Body of pancreas (tissue), 4 donors: ENCODE measurements at regions not wholly inside any gene's neighbourhood (a gene's known extent, or its start where the extent isn't known, plus 50 kb on each side); places are given as distances from the start of the nearest gene placed in this dataset.
"Not testable (repeated sequence)": the region's sequence is repeated elsewhere in the genome, so short reads cannot be mapped to it uniquely, and the experiment has no call there.

Experiments
- ATAC-seq: fragments of 150-250 bp; one replicate; pipeline ENCODE4 v1.9.1; 2016
- DNase-seq, 4 donors: peaks; one replicate each; pipeline ENCODE4 v3.0.0-alpha.2; 2019
- H3K27ac ChIP-seq, 4 donors: fragments of 200-600 bp; sonication (generic); 1 replicate in 3 of 4; 2 replicates in 1 of 4; pipeline versions ENCODE4 v1.5.1 to v1.6.1; 2016 to 2019; ENCODE audit warnings: mild to moderate bottlenecking in 1 of 4, mixed read lengths in 1 of 4, moderate library complexity in 1 of 4
- H3K27me3 ChIP-seq, 2 donors: fragments of 200-600 bp; sonication (generic); one replicate each; pipeline ENCODE4 v1.6.0; 2016; ENCODE audit warnings: mild to moderate bottlenecking in 1 of 2
- H3K36me3 ChIP-seq, 2 donors: fragments of 200-600 bp; sonication (generic); replicated peaks in 1 of 2; 2 replicates each; pipeline ENCODE4 v1.5.1; 2016; ENCODE audit warnings: low read depth in 2 of 2; ENCODE audit not compliant: insufficient read depth in 1 of 2
- H3K4me1 ChIP-seq: fragments of 200-600 bp; sonication (generic); one replicate; pipeline ENCODE4 v1.6.0; 2016
- H3K4me3 ChIP-seq, 2 donors: fragments of 200-600 bp; sonication (generic); 1 replicate in 1 of 2; 2 replicates in 1 of 2; pipeline ENCODE4 v1.5.1; 2016 to 2019
- H3K9me3 ChIP-seq, 3 donors: fragments of 200-600 bp; sonication (generic); 1 replicate in 2 of 3; 2 replicates in 1 of 3; pipeline ENCODE4 v1.5.1; 2016
- POLR2A ChIP-seq, 3 donors: fragments of 450-650 bp; IDR thresholded peaks; one replicate each; pipeline ENCODE4 v1.6.1; 2016; ENCODE audit warnings: antibody characterized with exemption in 3 of 3, mild to moderate bottlenecking in 2 of 3
- WGBS, 2 donors: methylation state at CpG; one replicate each; pipeline ENCODE4 v1.1.5; 2017; 5-methylcytosine and 5-hydroxymethylcytosine counted together
- intact Hi-C: fragments of 100-400 bp; cut with DNase I; formaldehyde crosslinking; loops from one replicate; pipeline ENCODE4 v1.15.1; 2023
- TF ChIP-seq, protein P1 (sequence below), 7 experiments: fragments of 450-650 bp in 4 of 7; fragments of 200-600 bp in 3 of 7; sonication (generic) in 3 of 7; IDR thresholded peaks; one replicate each; pipeline ENCODE4 v1.5.1; 2016 to 2019; ENCODE audit warnings: antibody characterized with exemption in 7 of 7

- Histone ChIP-seq H3K27ac (no peak overlapping the region), H3K4me1 (no peaks in the 10 kb centered on the region), H3K9me3 (no peaks in the 10 kb centered on the region), H3K27me3 (no peaks in the 10 kb centered on the region), H3K4me3 (no peak overlapping the region), H3K36me3 (no peaks in the 10 kb centered on the region)
- ATAC-seq (no peak), DNase-seq (no peak)
- intact Hi-C loops, result no loop called here
- TF ChIP-seq POLR2A (IDR thresholded peaks at IDR 0.05), result no peak
- WGBS, 2 donors, result 78 to 86% methylated on average over 6 of the region's 6 CpGs
Measured at GRCh38 chr3:177463863-177464262, 266.6 kb upstream of the TBL1XR1 start.

DNA sequence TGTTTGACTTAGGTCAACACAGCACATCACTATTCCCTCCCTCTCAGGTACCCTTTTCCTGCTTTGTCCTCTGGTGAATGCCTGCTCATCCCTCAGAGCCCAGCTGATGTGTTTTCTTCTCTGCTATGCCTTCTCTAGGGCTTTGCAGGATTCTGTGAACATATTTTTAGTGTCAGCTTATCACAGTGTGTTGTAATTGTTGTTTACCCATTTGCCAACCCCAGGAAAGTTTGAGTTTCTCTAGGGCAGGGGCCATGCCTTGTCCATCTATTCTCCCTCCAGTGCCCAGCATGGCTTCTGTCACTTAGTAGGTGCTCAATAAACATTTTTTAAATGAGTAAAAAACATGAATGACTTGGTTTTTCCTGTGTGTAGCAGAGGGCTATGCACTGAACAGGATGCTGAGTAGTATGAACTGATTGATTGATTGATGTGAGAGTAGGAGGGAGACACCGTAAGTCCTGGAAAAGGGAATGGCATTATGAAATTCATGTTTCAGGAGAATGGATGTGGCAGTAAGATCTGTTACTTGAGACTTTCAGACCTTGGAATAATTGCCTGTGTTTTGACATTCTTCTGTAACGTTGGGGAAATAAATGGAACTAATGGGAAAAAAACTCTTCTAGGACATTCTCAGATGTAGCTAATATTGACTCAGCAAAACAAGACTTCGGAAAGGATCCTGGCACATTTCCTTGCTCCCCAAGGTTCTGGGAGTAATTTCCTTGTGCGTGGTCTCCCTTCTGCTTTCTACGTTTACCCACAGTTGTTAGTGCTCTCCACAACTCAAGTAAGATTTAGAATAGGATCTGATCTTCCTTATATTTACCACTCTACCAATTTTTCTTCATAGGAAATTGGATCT is 267.3 kb upstream of the TBL1XR1 start:
- no peaks in the 10 kb centered on the region for H3K9me3 ChIP-seq
- H3K4me1 ChIP-seq, result no peaks in the 10 kb centered on the region
- ATAC-seq (no peak), DNase-seq (no peak)
- no peaks in the 10 kb centered on the region for H3K36me3 ChIP-seq
- WGBS, 2 donors, result 57 to 61% methylated on average over 5 of the region's 5 CpGs
- no peaks in the 10 kb centered on the region for H3K27me3 ChIP-seq
- intact Hi-C loops, result no loop called here
- H3K4me3 ChIP-seq, result no peak overlapping the region
- TF ChIP-seq, protein P1, sequence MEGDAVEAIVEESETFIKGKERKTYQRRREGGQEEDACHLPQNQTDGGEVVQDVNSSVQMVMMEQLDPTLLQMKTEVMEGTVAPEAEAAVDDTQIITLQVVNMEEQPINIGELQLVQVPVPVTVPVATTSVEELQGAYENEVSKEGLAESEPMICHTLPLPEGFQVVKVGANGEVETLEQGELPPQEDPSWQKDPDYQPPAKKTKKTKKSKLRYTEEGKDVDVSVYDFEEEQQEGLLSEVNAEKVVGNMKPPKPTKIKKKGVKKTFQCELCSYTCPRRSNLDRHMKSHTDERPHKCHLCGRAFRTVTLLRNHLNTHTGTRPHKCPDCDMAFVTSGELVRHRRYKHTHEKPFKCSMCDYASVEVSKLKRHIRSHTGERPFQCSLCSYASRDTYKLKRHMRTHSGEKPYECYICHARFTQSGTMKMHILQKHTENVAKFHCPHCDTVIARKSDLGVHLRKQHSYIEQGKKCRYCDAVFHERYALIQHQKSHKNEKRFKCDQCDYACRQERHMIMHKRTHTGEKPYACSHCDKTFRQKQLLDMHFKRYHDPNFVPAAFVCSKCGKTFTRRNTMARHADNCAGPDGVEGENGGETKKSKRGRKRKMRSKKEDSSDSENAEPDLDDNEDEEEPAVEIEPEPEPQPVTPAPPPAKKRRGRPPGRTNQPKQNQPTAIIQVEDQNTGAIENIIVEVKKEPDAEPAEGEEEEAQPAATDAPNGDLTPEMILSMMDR (IDR thresholded peaks at IDR 0.05), result no peak
- no peak for TF ChIP-seq POLR2A (IDR thresholded peaks at IDR 0.05)
- H3K27ac ChIP-seq, result no peak overlapping the region

GRCh38 chr3:177465257-177465642 is 268.0 kb upstream of the TBL1XR1 start:
- WGBS, 2 donors, result 88 to 90% methylated on average over 4 of the region's 4 CpGs
- Histone ChIP-seq H3K27me3 (no peaks in the 10 kb centered on the region), H3K4me1 (no peaks in the 10 kb centered on the region), H3K9me3 (no peaks in the 10 kb centered on the region), H3K4me3 (no peak overlapping the region), H3K36me3 (no peaks in the 10 kb centered on the region), H3K27ac (no peak overlapping the region)
- TF ChIP-seq POLR2A (IDR thresholded peaks at IDR 0.05), result no peak
- TF ChIP-seq, protein P1 (IDR thresholded peaks at IDR 0.05), result no peak
- ATAC-seq (no peak), DNase-seq (no peak)
- intact Hi-C loops, result no loop called here

GRCh38 chr3:177466074-177466473 is 268.8 kb upstream of the TBL1XR1 start:
- no peak for ATAC-seq
- DNase-seq, result no peak
- H3K4me3 ChIP-seq, result no peak overlapping the region
- no peaks in the 10 kb centered on the region for H3K36me3 ChIP-seq
- no peaks in the 10 kb centered on the region for H3K27me3 ChIP-seq
- H3K9me3 ChIP-seq, result no peaks in the 10 kb centered on the region
- WGBS, 2 donors, result 81 to 87% methylated on average over 4 of the region's 4 CpGs
- no peak overlapping the region for H3K27ac ChIP-seq
- intact Hi-C loops, result no loop called here
- no peak for TF ChIP-seq POLR2A (IDR thresholded peaks at IDR 0.05)
- TF ChIP-seq, protein P1 (IDR thresholded peaks at IDR 0.05), result no peak
- H3K4me1 ChIP-seq, result no peaks in the 10 kb centered on the region

- H3K4me1 ChIP-seq, result not testable (repeated sequence)
Measured at GRCh38 chr3:177466622-177467021, 269.3 kb upstream of the TBL1XR1 start.

More at GRCh38 chr3:177466622-177467021, 269.3 kb upstream of the TBL1XR1 start:
- H3K27ac ChIP-seq, H3K4me3 ChIP-seq, DNase-seq, intact Hi-C loops, H3K9me3 ChIP-seq, H3K36me3 ChIP-seq, H3K27me3 ChIP-seq, ATAC-seq: not testable (repeated sequence)
- WGBS, 2 donors, result 93 to 98% methylated on average over 5 of the region's 5 CpGs
